Endodermal cell (in vitro differentiated cells): ENCODE measurements at regions not wholly inside any gene's neighbourhood (a gene's known extent, or its start where the extent isn't known, plus 50 kb on each side); places are given as distances from the start of the nearest gene placed in this dataset.
A peak's percentile ranks its signal among the peaks of the same experiment; 100 is the strongest.

Experiments
- DNase-seq: peaks from one replicate; pipeline ENCODE4 v3.0.0-alpha.2; 2017
- H3K27ac ChIP-seq: 2 replicates; pipeline ENCODE4 v1.5.1; 2013; ENCODE audit warnings: mild to moderate bottlenecking, low read depth, low read length, moderate library complexity
- H3K27me3 ChIP-seq: 2 replicates; pipeline ENCODE4 v1.6.1; 2013; ENCODE audit warnings: mild to moderate bottlenecking, low read length, moderate library complexity; ENCODE audit not compliant: insufficient read depth, control insufficient read depth, poor library complexity, severe bottlenecking
- H3K36me3 ChIP-seq: 2 replicates; pipeline ENCODE4 v1.7.0; 2013; ENCODE audit warnings: mild to moderate bottlenecking, low read length, moderate library complexity; ENCODE audit not compliant: control insufficient read depth, insufficient read depth
- H3K4me1 ChIP-seq: one replicate; pipeline ENCODE4 v1.7.0; 2013; ENCODE audit warnings: low read length; ENCODE audit not compliant: control insufficient read depth, insufficient read depth
- H3K4me3 ChIP-seq: 2 replicates; pipeline ENCODE4 v1.5.1; 2013; ENCODE audit warnings: mild to moderate bottlenecking, low read length, moderate library complexity
- H3K9ac ChIP-seq: 2 replicates; pipeline ENCODE4 v1.6.1; 2013; ENCODE audit warnings: mild to moderate bottlenecking, low read length, moderate library complexity; ENCODE audit not compliant: poor library complexity, severe bottlenecking; ENCODE audit errors: extremely low read depth
- H3K9me3 ChIP-seq: 2 replicates; pipeline ENCODE4 v1.6.1; 2013; ENCODE audit warnings: mild to moderate bottlenecking, low read length, moderate library complexity; ENCODE audit not compliant: control insufficient read depth
- H3K27ac Mint-ChIP-seq: 2 replicates; pipeline ENCODE4 v1.8.0; 2020; ENCODE audit warnings: mixed read lengths
- H3K27me3 Mint-ChIP-seq: 2 replicates; pipeline ENCODE4 v1.8.0; 2021; ENCODE audit warnings: mild to moderate bottlenecking, mixed read lengths; ENCODE audit not compliant: insufficient read depth
- H3K36me3 Mint-ChIP-seq: 2 replicates; pipeline ENCODE4 v1.8.0; 2020; ENCODE audit warnings: low read depth, mixed read lengths
- H3K4me1 Mint-ChIP-seq: 2 replicates; pipeline ENCODE4 v1.8.0; 2020; ENCODE audit warnings: mixed read lengths
- H3K4me3 Mint-ChIP-seq: 2 replicates; pipeline ENCODE4 v1.8.0; 2020; ENCODE audit warnings: mild to moderate bottlenecking, moderate library complexity, mixed read lengths
- H3K9me3 Mint-ChIP-seq: 2 replicates; pipeline ENCODE4 v1.8.0; 2020; ENCODE audit warnings: mild to moderate bottlenecking, mixed read lengths
- CTCF ChIP-seq: fragments of 200-600 bp; sonication (generic); conservative IDR thresholded peaks from 2 replicates; pipeline ENCODE4 v1.5.0; 2021; ENCODE audit warnings: antibody characterized with exemption, mild to moderate bottlenecking
- WGBS, 2 experiments: methylation state at CpG; one replicate each; pipeline versions ENCODE4 v1.1.5 to v1.1.7; 2013; ENCODE audit warnings: missing lambda C conversion rate in 2 of 2, mixed read lengths in 1 of 2; ENCODE audit not compliant: insufficient coverage in 1 of 2, insufficient read length in 1 of 2; 5-methylcytosine and 5-hydroxymethylcytosine counted together

GRCh38 chr15:25176991-25177954, 222.5 kb downstream of the SNRPN start:
- H3K36me3 ChIP-seq: no peaks in the 10 kb centered on the region
- H3K9me3 ChIP-seq: peaks cover 25% of the 10 kb centered on the region
- H3K27ac Mint-ChIP-seq: no peak overlapping the region
- H3K27me3 Mint-ChIP-seq: no peaks in the 10 kb centered on the region
- H3K27me3 ChIP-seq: no peaks in the 10 kb centered on the region
- 79 to 85% methylated on average over 13 to 21 of the region's 21 CpGs for WGBS, 2 experiments
- no peak overlapping the region for H3K4me3 ChIP-seq
- no peak for TF ChIP-seq CTCF
- H3K36me3 Mint-ChIP-seq: no peaks in the 10 kb centered on the region
- no peak overlapping the region for H3K27ac ChIP-seq
- H3K4me1 ChIP-seq: no peaks in the 10 kb centered on the region
- peak; percentile 21 for DNase-seq
- no peak overlapping the region for H3K9ac ChIP-seq
- no peaks in the 10 kb centered on the region for H3K4me1 Mint-ChIP-seq
- H3K4me3 Mint-ChIP-seq: no peak overlapping the region
- H3K9me3 Mint-ChIP-seq: peaks cover 96% of the 10 kb centered on the region

- no peak overlapping the region for H3K4me3 Mint-ChIP-seq
- H3K27ac ChIP-seq: no peak overlapping the region
- H3K9ac ChIP-seq: no peak overlapping the region
- no peaks in the 10 kb centered on the region for H3K27me3 ChIP-seq
- H3K36me3 ChIP-seq: no peaks in the 10 kb centered on the region
- peaks cover 18% of the 10 kb centered on the region for H3K9me3 ChIP-seq
- no peaks in the 10 kb centered on the region for H3K4me1 Mint-ChIP-seq
- no peak overlapping the region for H3K4me3 ChIP-seq
- no peaks in the 10 kb centered on the region for H3K27me3 Mint-ChIP-seq
- peak; percentile 12 for DNase-seq
- WGBS, 2 experiments: 78 to 84% methylated on average over 7 to 11 of the region's 11 CpGs
- no peaks in the 10 kb centered on the region for H3K4me1 ChIP-seq
- no peaks in the 10 kb centered on the region for H3K36me3 Mint-ChIP-seq
- H3K27ac Mint-ChIP-seq: no peak overlapping the region
- peaks cover 95% of the 10 kb centered on the region for H3K9me3 Mint-ChIP-seq
- TF ChIP-seq CTCF: no peak
These were observed 223.4 kb downstream of the SNRPN start for GRCh38 chr15:25177955-25178801.

- DNase-seq: peak; percentile 16
- Mint-ChIP-seq H3K27ac (no peak overlapping the region), H3K36me3 (no peaks in the 10 kb centered on the region), H3K9me3 (peaks cover 92% of the 10 kb centered on the region), H3K27me3 (no peaks in the 10 kb centered on the region), H3K4me1 (no peaks in the 10 kb centered on the region), H3K4me3 (no peak overlapping the region)
- no peak overlapping the region for H3K9ac ChIP-seq
- WGBS, 2 experiments: 75 to 80% methylated on average over 10 to 17 of the region's 17 CpGs
- H3K27me3 ChIP-seq: no peaks in the 10 kb centered on the region
- peaks cover 13% of the 10 kb centered on the region for H3K9me3 ChIP-seq
- H3K36me3 ChIP-seq: no peaks in the 10 kb centered on the region
- H3K4me1 ChIP-seq: no peaks in the 10 kb centered on the region
- TF ChIP-seq CTCF: no peak
- no peak overlapping the region for H3K27ac ChIP-seq
- no peak overlapping the region for H3K4me3 ChIP-seq
These were observed 224.3 kb downstream of the SNRPN start for GRCh38 chr15:25178835-25179672.
